ENCODE measurements at regions not wholly inside any gene's neighbourhood (a gene's known extent, or its start where the extent isn't known, plus 50 kb on each side); places are given as distances from the start of the nearest gene placed in this dataset.

DNA sequence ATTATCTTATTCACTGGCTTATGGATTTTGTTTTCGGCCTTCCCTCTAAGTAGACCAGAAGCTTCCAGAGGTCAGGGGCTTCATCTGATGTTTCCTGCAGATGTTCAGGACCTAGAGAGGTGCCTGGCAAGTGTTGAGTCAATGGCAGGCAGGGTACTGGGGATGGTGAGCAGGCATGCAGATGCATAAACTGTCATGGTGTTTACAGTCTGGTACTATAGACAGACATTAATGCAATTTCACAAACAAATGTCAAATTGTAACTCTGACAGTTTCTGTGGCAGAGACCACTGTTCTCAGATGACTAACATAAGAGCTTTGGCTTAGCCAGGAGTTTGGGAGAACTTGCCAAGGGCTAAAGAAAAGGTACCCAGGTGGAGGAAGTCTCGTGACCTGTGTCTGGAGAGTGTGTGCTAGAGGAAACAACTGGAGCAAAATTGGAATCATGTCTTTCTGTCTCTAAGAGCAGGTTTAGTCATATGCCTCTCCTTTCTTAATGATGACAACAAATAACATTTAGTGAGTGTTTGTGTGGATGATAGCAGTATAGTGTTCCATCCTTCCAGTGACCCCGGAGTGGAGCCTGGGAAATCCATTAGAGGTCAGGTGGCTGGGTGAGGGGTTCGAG lies 53.7 kb upstream of the TRAK1 start:
- TF ChIP-seq, protein P1, sequence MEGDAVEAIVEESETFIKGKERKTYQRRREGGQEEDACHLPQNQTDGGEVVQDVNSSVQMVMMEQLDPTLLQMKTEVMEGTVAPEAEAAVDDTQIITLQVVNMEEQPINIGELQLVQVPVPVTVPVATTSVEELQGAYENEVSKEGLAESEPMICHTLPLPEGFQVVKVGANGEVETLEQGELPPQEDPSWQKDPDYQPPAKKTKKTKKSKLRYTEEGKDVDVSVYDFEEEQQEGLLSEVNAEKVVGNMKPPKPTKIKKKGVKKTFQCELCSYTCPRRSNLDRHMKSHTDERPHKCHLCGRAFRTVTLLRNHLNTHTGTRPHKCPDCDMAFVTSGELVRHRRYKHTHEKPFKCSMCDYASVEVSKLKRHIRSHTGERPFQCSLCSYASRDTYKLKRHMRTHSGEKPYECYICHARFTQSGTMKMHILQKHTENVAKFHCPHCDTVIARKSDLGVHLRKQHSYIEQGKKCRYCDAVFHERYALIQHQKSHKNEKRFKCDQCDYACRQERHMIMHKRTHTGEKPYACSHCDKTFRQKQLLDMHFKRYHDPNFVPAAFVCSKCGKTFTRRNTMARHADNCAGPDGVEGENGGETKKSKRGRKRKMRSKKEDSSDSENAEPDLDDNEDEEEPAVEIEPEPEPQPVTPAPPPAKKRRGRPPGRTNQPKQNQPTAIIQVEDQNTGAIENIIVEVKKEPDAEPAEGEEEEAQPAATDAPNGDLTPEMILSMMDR (IDR thresholded peaks at IDR 0.05; ENCODE audit: borderline replicate concordance, control extremely low read depth, extremely low read depth, insufficient read depth, missing control alignments) = no peak
- in situ Hi-C loops (cut with MboI; ENCODE audit: low sequenced_read_pairs, unreplicated experiment) = no loop called here
- no peak for DNase-seq (ENCODE audit: low spot score)

- in situ Hi-C loops (cut with MboI; ENCODE audit: low sequenced_read_pairs, unreplicated experiment) = no loop called here
- DNase-seq (ENCODE audit: low spot score) = no peak
- TF ChIP-seq, protein P1 (IDR thresholded peaks at IDR 0.05; ENCODE audit: borderline replicate concordance, control extremely low read depth, extremely low read depth, insufficient read depth, missing control alignments) = no peak
Measured at GRCh38 chr3:42036483-42036823, 54.7 kb upstream of the TRAK1 start.

GRCh38 chr3:42035816-42036482 lies 55.2 kb upstream of the TRAK1 start:
- in situ Hi-C loops (cut with MboI; ENCODE audit: low sequenced_read_pairs, unreplicated experiment) = no loop called here
- no peak for DNase-seq (ENCODE audit: low spot score)

GRCh38 chr3:42035007-42035406 lies 56.1 kb upstream of the TRAK1 start:
- TF ChIP-seq, protein P1 (IDR thresholded peaks at IDR 0.05; ENCODE audit: borderline replicate concordance, control extremely low read depth, extremely low read depth, insufficient read depth, missing control alignments) = no peak
- DNase-seq (ENCODE audit: low spot score) = no peak
- in situ Hi-C loops (cut with MboI; ENCODE audit: low sequenced_read_pairs, unreplicated experiment) = no loop called here

More at GRCh38 chr3:42035816-42036482, 55.2 kb upstream of the TRAK1 start:
- TF ChIP-seq, protein P1 (IDR thresholded peaks at IDR 0.05; ENCODE audit: borderline replicate concordance, control extremely low read depth, extremely low read depth, insufficient read depth, missing control alignments) = no peak

DNA sequence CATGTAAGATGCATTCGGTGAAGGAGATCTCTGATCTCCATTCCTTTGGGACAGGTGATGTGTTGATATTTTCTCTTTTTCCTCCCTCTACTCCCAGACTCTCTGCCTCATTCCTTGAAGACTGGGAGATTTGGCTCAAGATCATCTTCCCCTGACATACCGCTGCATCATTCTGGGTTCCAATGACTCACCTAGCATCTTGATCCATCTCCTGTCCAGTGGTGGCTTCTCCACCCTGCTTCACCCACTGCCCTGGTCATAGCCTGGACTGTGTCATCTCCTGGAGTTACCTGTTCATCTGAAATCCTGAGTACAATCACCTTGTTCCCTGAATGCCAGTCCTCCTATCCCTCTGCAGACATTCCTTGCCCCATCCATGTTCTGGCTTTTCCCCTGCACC lies 57.4 kb upstream of the TRAK1 start:
- TF ChIP-seq, protein P1 (IDR thresholded peaks at IDR 0.05; ENCODE audit: borderline replicate concordance, control extremely low read depth, extremely low read depth, insufficient read depth, missing control alignments) = no peak
- no peak for DNase-seq (ENCODE audit: low spot score)
- in situ Hi-C loops (cut with MboI; ENCODE audit: low sequenced_read_pairs, unreplicated experiment) = no loop called here

GRCh38 chr3:42032693-42033349 lies 58.3 kb upstream of the TRAK1 start:
- in situ Hi-C loops (cut with MboI; ENCODE audit: low sequenced_read_pairs, unreplicated experiment) = no loop called here
- DNase-seq (ENCODE audit: low spot score) = no peak
- TF ChIP-seq, protein P1 (IDR thresholded peaks at IDR 0.05; ENCODE audit: borderline replicate concordance, control extremely low read depth, extremely low read depth, insufficient read depth, missing control alignments) = no peak
